Activated CD8-positive, alpha-beta T cell treated with anti-CD3 and anti-CD28 coated beads, Interleukin-2, amount 10 ng/mL, durations not matched to agents 7 days and 5 days (primary cell): ENCODE measurements at regions not wholly inside any gene's neighbourhood (a gene's known extent, or its start where the extent isn't known, plus 50 kb on each side); places are given as distances from the start of the nearest gene placed in this dataset.
"Not testable (repeated sequence)": the region's sequence is repeated elsewhere in the genome, so short reads cannot be mapped to it uniquely, and the experiment has no call there.

ENCODE experiments used
- ATAC-seq: fragments of 150-1000 bp; cut with Tn5 transposase; one replicate; pipeline ENCODE4 v1.10.0; 2021; ENCODE audit warnings: moderate library complexity
- CTCF ChIA-PET: fragments of 350-600 bp; sonication (Branson Sonifier 250); formaldehyde crosslinking; loops from one replicate; lab custom pipeline; 2021; ENCODE audit warnings: antibody characterized with exemption; lab: Charles Lee
- POLR2A ChIA-PET: fragments of 350-600 bp; sonication (Branson Sonifier 250); formaldehyde crosslinking; loops from one replicate; lab custom pipeline; 2021; ENCODE audit warnings: antibody characterized with exemption; lab: Charles Lee
- DNase-seq: peaks from one replicate; pipeline ENCODE4 v3.0.0-alpha.2; 2020
- H3K27ac Mint-ChIP-seq: one replicate; pipeline ENCODE4 v1.8.0; 2021; ENCODE audit warnings: mild to moderate bottlenecking, mixed read lengths
- H3K27me3 Mint-ChIP-seq: one replicate; pipeline ENCODE4 v1.8.0; 2021; ENCODE audit warnings: low read depth, mixed read lengths
- H3K36me3 Mint-ChIP-seq: one replicate; pipeline ENCODE4 v1.8.0; 2021; ENCODE audit warnings: low read depth, mixed read lengths
- H3K4me1 Mint-ChIP-seq: one replicate; pipeline ENCODE4 v1.8.0; 2021; ENCODE audit warnings: low read depth, mixed read lengths
- H3K4me3 Mint-ChIP-seq: one replicate; pipeline ENCODE4 v1.8.0; 2021; ENCODE audit warnings: mild to moderate bottlenecking, mixed read lengths
- H3K9me3 Mint-ChIP-seq: one replicate; pipeline ENCODE4 v1.8.0; 2022; ENCODE audit warnings: mixed read lengths; ENCODE audit not compliant: insufficient read depth

GRCh38 chr18:60247103-60247502 is 125.5 kb downstream of the MC4R start:
- no peak overlapping the region for H3K27ac Mint-ChIP-seq
- CTCF ChIA-PET: no interaction called here
- no peaks in the 10 kb centered on the region for H3K27me3 Mint-ChIP-seq
- POLR2A ChIA-PET: no interaction called here
- no peak for DNase-seq
- no peak overlapping the region for H3K4me3 Mint-ChIP-seq
- no peak for ATAC-seq
- H3K36me3 Mint-ChIP-seq: no peaks in the 10 kb centered on the region
- H3K4me1 Mint-ChIP-seq: no peaks in the 10 kb centered on the region
- H3K9me3 Mint-ChIP-seq: no peaks in the 10 kb centered on the region

- Mint-ChIP-seq H3K27me3 (no peaks in the 10 kb centered on the region), H3K4me3 (no peak overlapping the region), H3K4me1 (no peaks in the 10 kb centered on the region), H3K36me3 (no peaks in the 10 kb centered on the region), H3K9me3 (no peaks in the 10 kb centered on the region), H3K27ac (no peak overlapping the region)
- ATAC-seq (no peak), DNase-seq (no peak)
- ChIA-PET CTCF (no interaction called here), POLR2A (no interaction called here)
Observed at GRCh38 chr18:60246606-60247005, 126.0 kb downstream of the MC4R start.

- ATAC-seq (no peak), DNase-seq (no peak)
- H3K27ac Mint-ChIP-seq: no peak overlapping the region
- CTCF ChIA-PET: no interaction called here
- POLR2A ChIA-PET: no interaction called here
- H3K9me3 Mint-ChIP-seq: no peaks in the 10 kb centered on the region
- H3K36me3 Mint-ChIP-seq: no peaks in the 10 kb centered on the region
- no peaks in the 10 kb centered on the region for H3K4me1 Mint-ChIP-seq
- H3K4me3 Mint-ChIP-seq: no peak overlapping the region
- no peaks in the 10 kb centered on the region for H3K27me3 Mint-ChIP-seq
Observed at GRCh38 chr18:60245096-60245495, 127.5 kb downstream of the MC4R start.

GRCh38 chr18:60239024-60239710 is 133.4 kb downstream of the MC4R start:
- H3K27ac Mint-ChIP-seq, H3K4me3 Mint-ChIP-seq, ATAC-seq, H3K36me3 Mint-ChIP-seq, POLR2A ChIA-PET, H3K27me3 Mint-ChIP-seq, CTCF ChIA-PET, H3K9me3 Mint-ChIP-seq, DNase-seq, H3K4me1 Mint-ChIP-seq: not testable (repeated sequence)

GRCh38 chr18:60235164-60235563 is 137.4 kb downstream of the MC4R start:
- no peak overlapping the region for H3K27ac Mint-ChIP-seq
- POLR2A ChIA-PET: no interaction called here
- H3K27me3 Mint-ChIP-seq: no peaks in the 10 kb centered on the region
- no peaks in the 10 kb centered on the region for H3K4me1 Mint-ChIP-seq
- no peaks in the 10 kb centered on the region for H3K36me3 Mint-ChIP-seq
- CTCF ChIA-PET: no interaction called here
- H3K9me3 Mint-ChIP-seq: no peaks in the 10 kb centered on the region
- no peak overlapping the region for H3K4me3 Mint-ChIP-seq
- ATAC-seq (no peak), DNase-seq (no peak)

GRCh38 chr18:60232541-60232940 is 140.0 kb downstream of the MC4R start:
- H3K4me1 Mint-ChIP-seq: no peaks in the 10 kb centered on the region
- ATAC-seq (no peak), DNase-seq (no peak)
- no peaks in the 10 kb centered on the region for H3K9me3 Mint-ChIP-seq
- no peaks in the 10 kb centered on the region for H3K36me3 Mint-ChIP-seq
- H3K4me3 Mint-ChIP-seq: no peak overlapping the region
- ChIA-PET CTCF (no interaction called here), POLR2A (no interaction called here)
- H3K27me3 Mint-ChIP-seq: no peaks in the 10 kb centered on the region
- H3K27ac Mint-ChIP-seq: no peak overlapping the region

GRCh38 chr18:60228609-60229595 is 143.7 kb downstream of the MC4R start:
- Mint-ChIP-seq H3K4me3 (no peak overlapping the region), H3K27ac (no peak overlapping the region), H3K27me3 (no peaks in the 10 kb centered on the region), H3K4me1 (no peaks in the 10 kb centered on the region), H3K9me3 (peaks cover 16% of the 10 kb centered on the region), H3K36me3 (no peaks in the 10 kb centered on the region)
- DNase-seq (no peak), ATAC-seq (no peak)
- ChIA-PET POLR2A (no interaction called here), CTCF (no interaction called here)

GRCh38 chr18:60215432-60215831 is 157.1 kb downstream of the MC4R start:
- ATAC-seq: no peak
- POLR2A ChIA-PET: no interaction called here
- Mint-ChIP-seq H3K4me3 (no peak overlapping the region), H3K9me3 (no peaks in the 10 kb centered on the region), H3K27me3 (no peaks in the 10 kb centered on the region), H3K4me1 (no peaks in the 10 kb centered on the region), H3K27ac (no peak overlapping the region), H3K36me3 (no peaks in the 10 kb centered on the region)
- CTCF ChIA-PET: no interaction called here
- DNase-seq: no peak

GRCh38 chr18:60209042-60209441 is 163.5 kb downstream of the MC4R start:
- H3K27ac Mint-ChIP-seq: no peak overlapping the region
- H3K9me3 Mint-ChIP-seq: no peaks in the 10 kb centered on the region
- no peaks in the 10 kb centered on the region for H3K27me3 Mint-ChIP-seq
- DNase-seq (no peak), ATAC-seq (no peak)
- no peaks in the 10 kb centered on the region for H3K4me1 Mint-ChIP-seq
- no peaks in the 10 kb centered on the region for H3K36me3 Mint-ChIP-seq
- no peak overlapping the region for H3K4me3 Mint-ChIP-seq
- ChIA-PET POLR2A (no interaction called here), CTCF (interaction anchor here (0.6 to 1.1 kb wide), 2 partner anchors 9 to 20 kb away, joined by 3 read pairs; no protein-coding TSS in a partner anchor)

GRCh38 chr18:60202708-60203107 is 169.9 kb downstream of the MC4R start:
- Mint-ChIP-seq H3K27me3 (peaks cover 2% of the 10 kb centered on the region), H3K4me3 (no peak overlapping the region), H3K27ac (no peak overlapping the region), H3K4me1 (no peaks in the 10 kb centered on the region), H3K9me3 (no peaks in the 10 kb centered on the region), H3K36me3 (no peaks in the 10 kb centered on the region)
- ChIA-PET CTCF (no interaction called here), POLR2A (no interaction called here)
- DNase-seq (no peak), ATAC-seq (no peak)

GRCh38 chr18:60200558-60200957 is 172.0 kb downstream of the MC4R start:
- ATAC-seq: no peak
- no peak overlapping the region for H3K27ac Mint-ChIP-seq

GRCh38 chr18:60199505-60199904 is 173.1 kb downstream of the MC4R start:
- H3K4me1 Mint-ChIP-seq: no peaks in the 10 kb centered on the region
- POLR2A ChIA-PET: no interaction called here
- no peak overlapping the region for H3K4me3 Mint-ChIP-seq
- DNase-seq (no peak), ATAC-seq (no peak)
- no peaks in the 10 kb centered on the region for H3K9me3 Mint-ChIP-seq
- H3K27ac Mint-ChIP-seq: no peak overlapping the region
- CTCF ChIA-PET: no interaction called here
- H3K27me3 Mint-ChIP-seq: peaks cover 2% of the 10 kb centered on the region
- no peaks in the 10 kb centered on the region for H3K36me3 Mint-ChIP-seq

More at GRCh38 chr18:60200558-60200957, 172.0 kb downstream of the MC4R start:
- CTCF ChIA-PET: no interaction called here
- POLR2A ChIA-PET: no interaction called here
- H3K9me3 Mint-ChIP-seq: no peaks in the 10 kb centered on the region
- no peaks in the 10 kb centered on the region for H3K36me3 Mint-ChIP-seq
- H3K4me1 Mint-ChIP-seq: no peaks in the 10 kb centered on the region
- DNase-seq: no peak
- H3K4me3 Mint-ChIP-seq: no peak overlapping the region
- peaks cover 2% of the 10 kb centered on the region for H3K27me3 Mint-ChIP-seq
